HepG2 (cell line): ENCODE measurements at regions not wholly inside any gene's neighbourhood (a gene's known extent, or its start where the extent isn't known, plus 50 kb on each side); places are given as distances from the start of the nearest gene placed in this dataset.
A peak's percentile ranks its signal among the peaks of the same experiment; 100 is the strongest.
"Not testable (repeated sequence)": the region's sequence is repeated elsewhere in the genome, so short reads cannot be mapped to it uniquely, and the experiment has no call there.

Experiments
- ATAC-seq: fragments of 200-7000 bp; cut with Tn5 transposase; 3 replicates; pipeline ENCODE4 v1.9.1; 2020; ENCODE audit warnings: mild to moderate bottlenecking, moderate library complexity
- BruUV-seq: library from RNA; stranded (reverse); fragments of 400-500 nt; replicated peaks from 2 replicates; lab custom pipeline; 2021; lab: Mats Ljungman, UMichigan
- CTCF ChIA-PET: fragments of 300-600 bp; formaldehyde crosslinking; extraction: SDS; loops from one replicate; lab custom pipeline; 2021; ENCODE audit warnings: low total read pairs, inconsistent platforms, low intra/inter-chr PET ratio; lab: Yijun Ruan, JAX
- POLR2A ChIA-PET: fragments of 350-600 bp; sonication (Branson Sonifier 250); formaldehyde crosslinking; loops from one replicate; lab custom pipeline; 2020; ENCODE audit warnings: antibody characterized with exemption, inconsistent platforms; lab: Yijun Ruan, JAX
- DNase-seq: peaks from one replicate; pipeline ENCODE4 v3.0.0-alpha.2; 2015; ENCODE audit warnings: low spot score
- FAIRE-seq: peaks from 3 replicates; lab custom pipeline; 2011; peaks lifted over from hg19 to GRCh38; lab: Jason Lieb, UNC
- H2AFZ ChIP-seq: one replicate; pipeline ENCODE4 v1.6.1; 2011; ENCODE audit warnings: low read length, inconsistent platforms
- H3K27ac ChIP-seq: fragments of 300-600 bp; 3 replicates; pipeline ENCODE4 v1.8.0; 2011; ENCODE audit warnings: mixed run types, mild to moderate bottlenecking, mixed read lengths, low read length, inconsistent platforms; ENCODE audit not compliant: insufficient read depth; ENCODE audit errors: extremely low read length
- H3K27me3 ChIP-seq, 2 experiments: fragments of 200-600 bp in 1 of 2; 2 replicates in 1 of 2; 3 replicates in 1 of 2; pipeline versions ENCODE4 v1.6.0 to v1.8.0; 2011; ENCODE audit warnings: low read length in 2 of 2, mild to moderate bottlenecking in 2 of 2, moderate library complexity in 2 of 2, inconsistent platforms in 1 of 2; ENCODE audit not compliant: insufficient read depth in 2 of 2, control insufficient read depth in 1 of 2
- H3K36me3 ChIP-seq, 2 experiments: fragments of 200-600 bp in 1 of 2; replicated peaks in 1 of 2; 2 replicates in 1 of 2; 3 replicates in 1 of 2; pipeline versions ENCODE4 v1.5.1 to v1.8.0; 2011; ENCODE audit warnings: low read length in 2 of 2, inconsistent platforms in 1 of 2; ENCODE audit not compliant: insufficient read depth in 2 of 2, control insufficient read depth in 1 of 2
- H3K4me1 ChIP-seq: 2 replicates; pipeline ENCODE4 v1.5.1; 2012; ENCODE audit warnings: low read length, inconsistent platforms; ENCODE audit not compliant: insufficient read depth
- H3K4me2 ChIP-seq: 2 replicates; pipeline ENCODE4 v1.6.0; 2011; ENCODE audit warnings: low read depth, low read length, inconsistent platforms
- H3K4me3 ChIP-seq, 3 experiments: fragments of 200-600 bp in 1 of 3; sonication (generic), shearing (Covaris generic) in 1 of 3; replicated peaks in 1 of 3; 2 replicates each; pipeline ENCODE4 v1.5.1; 2011 to 2016; ENCODE audit warnings: low read length in 3 of 3, inconsistent platforms in 2 of 3, low read depth in 2 of 3, mild to moderate bottlenecking in 2 of 3, control low read depth in 1 of 3, mixed read lengths in 1 of 3; ENCODE audit not compliant: insufficient read depth in 1 of 3
- H3K79me2 ChIP-seq: one replicate; pipeline ENCODE4 v1.6.1; 2011; ENCODE audit warnings: low read length, inconsistent platforms; ENCODE audit not compliant: insufficient read depth
- H3K9ac ChIP-seq: 2 replicates; pipeline ENCODE4 v1.6.0; 2011; ENCODE audit warnings: mild to moderate bottlenecking, low read depth, low read length, inconsistent platforms; ENCODE audit not compliant: insufficient read depth
- H3K9me3 ChIP-seq: 2 replicates; pipeline ENCODE4 v1.5.1; 2012; ENCODE audit warnings: mild to moderate bottlenecking, low read length
- H4K20me1 ChIP-seq: 2 replicates; pipeline ENCODE4 v1.6.0; 2011; ENCODE audit warnings: inconsistent platforms, mild to moderate bottlenecking, low read length, moderate library complexity; ENCODE audit not compliant: insufficient read depth
- KDM1A ChIP-seq: IDR thresholded peaks from 2 replicates; pipeline ENCODE4 v1.6.1; 2016; ENCODE audit warnings: missing compliant biosample characterization
- NAIF1 ChIP-seq: sonication (generic); formaldehyde crosslinking; IDR thresholded peaks from 2 replicates; pipeline ENCODE4 v1.5.0; 2020; ENCODE audit warnings: mild to moderate bottlenecking, missing genetic modification reagents, borderline replicate concordance
- PAF1 ChIP-seq: IDR thresholded peaks from 2 replicates; pipeline ENCODE4 v1.6.1; 2016; ENCODE audit warnings: missing genetic modification reagents, missing compliant biosample characterization
- PRDM15 ChIP-seq: sonication (generic); formaldehyde crosslinking; IDR thresholded peaks from 2 replicates; pipeline ENCODE4 v1.4.0; 2020; ENCODE audit warnings: missing genetic modification reagents
- RARA ChIP-seq: IDR thresholded peaks from 2 replicates; pipeline ENCODE4 v1.6.1; 2016; ENCODE audit warnings: missing genetic modification reagents, missing compliant biosample characterization
- ZNF616 ChIP-seq: sonication (generic); formaldehyde crosslinking; IDR thresholded peaks from 2 replicates; pipeline ENCODE4 v1.5.0; 2020; ENCODE audit warnings: low read depth, mild to moderate bottlenecking, missing genetic modification reagents
- WGBS: methylation state at CpG from one replicate; pipeline ENCODE4 v1.1.6; 2017; ENCODE audit warnings: low lambda C conversion rate; 5-methylcytosine and 5-hydroxymethylcytosine counted together
- in situ Hi-C: cut with HindIII; loops from 2 replicates; pipeline ENCODE4 v1.10.0; 2017; ENCODE audit warnings: low pct_unique_long_range_greater_than_20kb; ENCODE audit not compliant: extremely low pct_ligation_motif_present
- intact Hi-C: fragments of 100-400 bp; cut with micrococcal nuclease; formaldehyde crosslinking; loops from one replicate; pipeline ENCODE4 v1.10.0; 2022; ENCODE audit not compliant: unreplicated experiment

GRCh38 chr3:152650177-152650576 lies 184.8 kb upstream of the P2RY1 start:
- TF ChIP-seq PAF1 (CRISPR knock-in tag), result no peak
- TF ChIP-seq PRDM15, result no peak
- TF ChIP-seq ZNF616, result no peak
- TF ChIP-seq KDM1A, result no peak
- TF ChIP-seq NAIF1 (CRISPR knock-in tag), result no peak
- ATAC-seq (peak; percentile 48), FAIRE-seq (no peak), DNase-seq (peak; percentile 12)
- Histone ChIP-seq H3K9me3 (no peaks in the 10 kb centered on the region), H3K9ac (no peak overlapping the region), H3K4me2 (no peak overlapping the region), H3K27ac (no peak overlapping the region), H2AFZ (no peak overlapping the region), H3K36me3 (no peaks in the 10 kb centered on the region), H3K4me1 (peaks cover 6% of the 10 kb centered on the region; the same call in 1 of the 2 replicates), H3K27me3 (no peaks in the 10 kb centered on the region), H3K79me2 (no peaks in the 10 kb centered on the region), H3K4me3 (no peak overlapping the region), H4K20me1 (no peaks in the 10 kb centered on the region)
- ChIA-PET CTCF (no interaction called here), POLR2A (no interaction called here)
- intact Hi-C loops, result no loop called here
- WGBS, result 2% methylated on average over 4 of the region's 4 CpGs
- in situ Hi-C loops, result no loop called here
- no TSS peak for BruUV-seq

- H3K4me2 ChIP-seq, BruUV-seq, H3K27me3 ChIP-seq, intact Hi-C loops, POLR2A ChIA-PET, CTCF ChIA-PET, H3K79me2 ChIP-seq, H4K20me1 ChIP-seq, H2AFZ ChIP-seq, H3K36me3 ChIP-seq, H3K9me3 ChIP-seq, DNase-seq, FAIRE-seq, H3K4me1 ChIP-seq, ATAC-seq, H3K4me3 ChIP-seq, H3K27ac ChIP-seq, H3K9ac ChIP-seq, in situ Hi-C loops: not testable (repeated sequence)
- TF ChIP-seq RARA, result peak; percentile 11; the same call in 1 of the 2 replicates
- WGBS, result 3% methylated on average over 4 of the region's 4 CpGs
Observed at GRCh38 chr3:152650923-152651322, 184.0 kb upstream of the P2RY1 start.
